K562 (cell line): ENCODE measurements at regions not wholly inside any gene's neighbourhood (a gene's known extent, or its start where the extent isn't known, plus 50 kb on each side); places are given as distances from the start of the nearest gene placed in this dataset.

Source experiments
- ATAC-seq: fragments of 200-7000 bp; cut with Tn5 transposase; 3 replicates; pipeline ENCODE4 v1.9.1; 2020; ENCODE audit warnings: moderate library complexity
- BruUV-seq: library from RNA; stranded (reverse); fragments of 400-500 nt; replicated peaks from 2 replicates; lab custom pipeline; 2021; lab: Mats Ljungman, UMichigan
- CTCF ChIA-PET: fragments of 300-600 bp; formaldehyde crosslinking; extraction: SDS; loops from one replicate; lab custom pipeline; 2021; ENCODE audit warnings: low intra/inter-chr PET ratio; lab: Yijun Ruan, JAX
- POLR2A ChIA-PET: fragments of 300-600, 350-650 bp; sonication (Branson Sonifier 250); formaldehyde crosslinking; extraction: SDS; loops from one replicate; lab custom pipeline; 2021; ENCODE audit warnings: antibody characterized with exemption, inconsistent platforms; lab: Yijun Ruan, JAX
- DNase-seq, 4 experiments: peaks; one replicate each; pipeline versions ENCODE4 v3.0.0 to v3.0.0-alpha.2; 2011 to 2018; ENCODE audit warnings: low spot score in 3 of 4, mixed read lengths in 3 of 4; ENCODE audit errors: extremely low read depth in 1 of 4
- FAIRE-seq: peaks from 2 replicates; lab custom pipeline; 2011; peaks lifted over from hg19 to GRCh38; lab: Jason Lieb, UNC
- H2AFZ ChIP-seq: 2 replicates; pipeline ENCODE4 v1.6.0; 2011; ENCODE audit warnings: low read depth, low read length, control low read depth, inconsistent platforms
- H3K27ac ChIP-seq: fragments of 200-600 bp; 3 replicates; pipeline ENCODE4 v1.8.0; 2011; ENCODE audit warnings: low read depth, mild to moderate bottlenecking, control low read depth, inconsistent platforms, low read length, moderate library complexity, mixed read lengths; ENCODE audit errors: extremely low read depth
- H3K27me3 ChIP-seq, 2 experiments: fragments of 300-600 bp in 1 of 2; 2 replicates in 1 of 2; 3 replicates in 1 of 2; pipeline versions ENCODE4 v1.6.0 to v1.8.0; 2011; ENCODE audit warnings: inconsistent platforms in 2 of 2, low read length in 2 of 2, mild to moderate bottlenecking in 1 of 2, mixed read lengths in 1 of 2, moderate library complexity in 1 of 2; ENCODE audit not compliant: control insufficient read depth in 2 of 2, insufficient read depth in 2 of 2
- H3K36me3 ChIP-seq: fragments of 300-600 bp; 3 replicates; pipeline ENCODE4 v1.8.0; 2011; ENCODE audit warnings: mild to moderate bottlenecking, low read length, inconsistent platforms; ENCODE audit not compliant: control insufficient read depth, insufficient read depth
- H3K4me1 ChIP-seq, 2 experiments: fragments of 200-600 bp in 1 of 2; replicated peaks in 1 of 2; 2 replicates in 1 of 2; 3 replicates in 1 of 2; pipeline versions ENCODE4 v1.5.1 to v1.8.0; 2011; ENCODE audit warnings: inconsistent platforms in 2 of 2, low read length in 2 of 2, mild to moderate bottlenecking in 1 of 2, mixed read lengths in 1 of 2, moderate library complexity in 1 of 2; ENCODE audit not compliant: control insufficient read depth in 2 of 2, insufficient read depth in 2 of 2
- H3K4me2 ChIP-seq: 2 replicates; pipeline ENCODE4 v1.6.1; 2011; ENCODE audit warnings: low read length, control low read depth, inconsistent platforms, mixed read lengths; ENCODE audit not compliant: insufficient read depth
- H3K4me3 ChIP-seq: fragments of 200-600 bp; sonication (generic), shearing (Covaris generic); 2 replicates; pipeline ENCODE4 v1.5.1; 2016; ENCODE audit warnings: control low read depth, inconsistent platforms
- H3K79me2 ChIP-seq: fragments of 200-600 bp; 3 replicates; pipeline ENCODE4 v1.8.0; 2011; ENCODE audit warnings: low read length, inconsistent platforms; ENCODE audit not compliant: control insufficient read depth, insufficient read depth
- H3K9ac ChIP-seq, 2 experiments: 2 replicates each; pipeline versions ENCODE4 v1.6.0 to v1.6.1; 2011; ENCODE audit warnings: low read depth in 2 of 2, low read length in 2 of 2, control low read depth in 1 of 2, inconsistent platforms in 1 of 2, mild to moderate bottlenecking in 1 of 2, mixed read lengths in 1 of 2; ENCODE audit not compliant: insufficient read depth in 1 of 2
- H3K9me1 ChIP-seq: one replicate; pipeline ENCODE4 v1.6.0; 2011; ENCODE audit warnings: inconsistent platforms, mild to moderate bottlenecking, low read length, moderate library complexity; ENCODE audit not compliant: control insufficient read depth, insufficient read depth
- H3K9me3 ChIP-seq: replicated peaks from 2 replicates; pipeline ENCODE4 v1.5.1; 2011; ENCODE audit warnings: low read depth, low read length, inconsistent platforms; ENCODE audit not compliant: control insufficient read depth, insufficient read depth
- H4K20me1 ChIP-seq: replicated peaks from 2 replicates; pipeline ENCODE4 v1.6.1; 2011; ENCODE audit warnings: low read length, inconsistent platforms, mixed read lengths; ENCODE audit not compliant: control insufficient read depth, insufficient read depth
- ZBED1 ChIP-seq: IDR thresholded peaks from 2 replicates; pipeline ENCODE4 v1.6.1; 2014
- ZNF175 ChIP-seq: fragments of 200-800 bp; sonication (Bioruptor generic); IDR thresholded peaks from 2 replicates; pipeline ENCODE4 v1.6.1; 2016; ENCODE audit warnings: low read depth, mild to moderate bottlenecking, missing genetic modification characterization, missing compliant biosample characterization
- WGBS: fragments of 100-300 bp; shearing (Covaris generic); methylation state at CpG from one replicate; pipeline ENCODE4 v1.1.6; 2016; ENCODE audit warnings: low coverage, mixed read lengths; ENCODE audit not compliant: insufficient coverage; ENCODE audit errors: missing lambda C conversion rate; 5-methylcytosine and 5-hydroxymethylcytosine counted together
- in situ Hi-C: fragments of 300-500 bp; cut with MboI; formaldehyde crosslinking; loops from 4 replicates; pipeline ENCODE4 v1.15.0; 2018; ENCODE audit warnings: inconsistent platforms, mixed read lengths
- intact Hi-C: fragments of 100-400 bp; cut with micrococcal nuclease; formaldehyde crosslinking; loops from 2 replicates; pipeline ENCODE4 v1.14.2; 2022
- TF ChIP-seq, protein P1 (sequence below), 3 experiments: fragments of 200-800 bp in 1 of 3; fragments of 250-450 bp in 1 of 3; fragments of 450-650 bp in 1 of 3; sonication (Bioruptor Pico) in 1 of 3; sonication (Bioruptor generic) in 1 of 3; formaldehyde crosslinking in 1 of 3; IDR thresholded peaks; 2 replicates each; pipeline versions ENCODE4 v1.6.1 to v1.8.0; 2016 to 2022; ENCODE audit warnings: mild to moderate bottlenecking in 2 of 3, missing genetic modification characterization in 2 of 3, missing compliant biosample characterization in 1 of 3, moderate library complexity in 1 of 3

DNA sequence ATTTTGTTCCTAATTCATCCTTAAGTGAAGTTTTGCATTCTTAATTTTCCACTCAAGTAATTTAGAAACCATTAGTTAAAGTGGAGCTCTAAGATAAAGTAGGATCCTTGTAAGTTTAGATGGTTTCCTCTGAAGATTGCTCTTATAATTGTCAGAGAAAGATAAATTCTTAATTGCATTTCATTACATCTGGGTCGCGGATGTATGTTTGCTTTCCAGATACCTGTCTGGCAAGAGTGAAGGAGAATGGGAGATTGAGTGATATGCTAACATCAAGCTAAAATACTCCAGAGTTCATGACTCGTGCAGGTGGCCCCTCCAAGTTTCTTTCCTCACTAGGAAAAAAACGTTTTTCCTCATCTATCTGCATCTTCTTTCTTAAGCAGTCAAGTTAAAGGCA, 361.8 kb downstream of the DOK5 start:
- no TSS peak for BruUV-seq
- no peaks in the 10 kb centered on the region for H3K9me1 ChIP-seq
- CTCF ChIA-PET: no interaction called here
- H3K4me2 ChIP-seq: no peak overlapping the region
- POLR2A ChIA-PET: no interaction called here
- H3K4me3 ChIP-seq: no peak overlapping the region
- ATAC-seq: no peak
- FAIRE-seq: no peak
- no peaks in the 10 kb centered on the region for H4K20me1 ChIP-seq
- H3K27me3 ChIP-seq: no peaks in the 10 kb centered on the region
- 0 out of 2 replicates have a peak, but pooled peaks cover 2% of the 10 kb centered on the region for H3K9me3 ChIP-seq
- no peak for DNase-seq
- no peaks in the 10 kb centered on the region for H3K79me2 ChIP-seq
- no peak overlapping the region for H3K9ac ChIP-seq
- no peak overlapping the region for H2AFZ ChIP-seq
- no peaks in the 10 kb centered on the region for H3K36me3 ChIP-seq
- intact Hi-C loops (no loop called here), in situ Hi-C loops (no loop called here)
- WGBS: 0% methylated on average over 3 of the region's 4 CpGs
- TF ChIP-seq ZBED1: no peak
- TF ChIP-seq ZNF175 (CRISPR knock-in tag): no peak
- TF ChIP-seq, protein P1, sequence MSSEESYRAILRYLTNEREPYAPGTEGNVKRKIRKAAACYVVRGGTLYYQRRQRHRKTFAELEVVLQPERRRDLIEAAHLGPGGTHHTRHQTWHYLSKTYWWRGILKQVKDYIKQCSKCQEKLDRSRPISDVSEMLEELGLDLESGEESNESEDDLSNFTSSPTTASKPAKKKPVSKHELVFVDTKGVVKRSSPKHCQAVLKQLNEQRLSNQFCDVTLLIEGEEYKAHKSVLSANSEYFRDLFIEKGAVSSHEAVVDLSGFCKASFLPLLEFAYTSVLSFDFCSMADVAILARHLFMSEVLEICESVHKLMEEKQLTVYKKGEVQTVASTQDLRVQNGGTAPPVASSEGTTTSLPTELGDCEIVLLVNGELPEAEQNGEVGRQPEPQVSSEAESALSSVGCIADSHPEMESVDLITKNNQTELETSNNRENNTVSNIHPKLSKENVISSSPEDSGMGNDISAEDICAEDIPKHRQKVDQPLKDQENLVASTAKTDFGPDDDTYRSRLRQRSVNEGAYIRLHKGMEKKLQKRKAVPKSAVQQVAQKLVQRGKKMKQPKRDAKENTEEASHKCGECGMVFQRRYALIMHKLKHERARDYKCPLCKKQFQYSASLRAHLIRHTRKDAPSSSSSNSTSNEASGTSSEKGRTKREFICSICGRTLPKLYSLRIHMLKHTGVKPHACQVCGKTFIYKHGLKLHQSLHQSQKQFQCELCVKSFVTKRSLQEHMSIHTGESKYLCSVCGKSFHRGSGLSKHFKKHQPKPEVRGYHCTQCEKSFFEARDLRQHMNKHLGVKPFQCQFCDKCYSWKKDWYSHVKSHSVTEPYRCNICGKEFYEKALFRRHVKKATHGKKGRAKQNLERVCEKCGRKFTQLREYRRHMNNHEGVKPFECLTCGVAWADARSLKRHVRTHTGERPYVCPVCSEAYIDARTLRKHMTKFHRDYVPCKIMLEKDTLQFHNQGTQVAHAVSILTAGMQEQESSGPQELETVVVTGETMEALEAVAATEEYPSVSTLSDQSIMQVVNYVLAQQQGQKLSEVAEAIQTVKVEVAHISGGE (CRISPR knock-in tag; IDR thresholded peaks at IDR 0.05): peak in 1 of 3 experiments; percentile 53; a peak in 1 of 6 replicates
- H3K27ac ChIP-seq: no peak overlapping the region
- no peaks in the 10 kb centered on the region for H3K4me1 ChIP-seq
